GM12874 (cell line): ENCODE measurements at regions not wholly inside any gene's neighbourhood (a gene's known extent, or its start where the extent isn't known, plus 50 kb on each side); places are given as distances from the start of the nearest gene placed in this dataset.

Source experiments
- TF ChIP-seq, protein P1 (sequence below): IDR thresholded peaks from 2 replicates; pipeline ENCODE4 v1.5.1; 2011; ENCODE audit warnings: low read depth, mild to moderate bottlenecking, control low read depth, low read length, moderate library complexity; ENCODE audit not compliant: insufficient read depth

DNA sequence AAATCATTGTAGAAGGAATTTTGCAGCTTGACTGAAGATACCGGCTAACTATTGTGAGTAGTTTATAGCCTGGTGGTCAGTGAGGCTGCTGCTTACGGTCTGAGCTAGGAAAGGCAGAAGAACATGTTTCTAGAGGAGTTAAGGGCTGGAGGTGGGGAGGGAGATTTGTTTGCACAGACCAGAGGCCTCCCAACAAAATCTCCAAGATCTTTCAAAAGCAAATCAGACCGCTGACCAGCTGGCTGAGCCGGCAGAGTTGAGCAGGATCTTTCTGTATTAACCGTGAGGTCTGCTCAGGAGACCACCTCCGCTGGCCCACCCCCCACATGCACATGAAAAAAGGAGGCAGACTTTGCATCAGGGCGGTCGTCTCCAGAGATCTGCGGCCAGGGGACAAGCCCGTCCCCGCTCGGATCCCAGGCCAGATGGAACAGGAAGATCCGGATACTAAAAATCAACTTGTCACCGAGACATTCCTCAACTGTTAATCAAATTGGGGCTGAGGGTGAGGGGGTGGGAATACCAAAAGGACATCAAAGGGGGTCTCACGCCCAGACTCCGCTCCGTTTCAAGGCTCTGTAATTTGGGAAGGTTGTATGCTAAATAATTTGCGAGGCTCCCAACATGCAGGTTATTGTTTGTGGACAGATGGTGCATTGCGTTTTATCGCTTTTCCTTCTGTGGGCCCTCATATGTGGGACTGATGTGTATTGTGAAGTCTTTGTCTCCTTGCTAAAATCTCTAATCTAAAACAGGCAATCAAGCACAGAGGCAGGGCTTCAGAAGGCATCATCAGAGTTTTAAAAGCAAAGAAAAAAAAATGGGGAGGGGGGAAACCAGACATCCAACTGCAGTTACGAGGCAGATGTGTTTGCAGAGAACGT lies 319.0 kb downstream of the ZNF536 start:
- TF ChIP-seq, protein P1, sequence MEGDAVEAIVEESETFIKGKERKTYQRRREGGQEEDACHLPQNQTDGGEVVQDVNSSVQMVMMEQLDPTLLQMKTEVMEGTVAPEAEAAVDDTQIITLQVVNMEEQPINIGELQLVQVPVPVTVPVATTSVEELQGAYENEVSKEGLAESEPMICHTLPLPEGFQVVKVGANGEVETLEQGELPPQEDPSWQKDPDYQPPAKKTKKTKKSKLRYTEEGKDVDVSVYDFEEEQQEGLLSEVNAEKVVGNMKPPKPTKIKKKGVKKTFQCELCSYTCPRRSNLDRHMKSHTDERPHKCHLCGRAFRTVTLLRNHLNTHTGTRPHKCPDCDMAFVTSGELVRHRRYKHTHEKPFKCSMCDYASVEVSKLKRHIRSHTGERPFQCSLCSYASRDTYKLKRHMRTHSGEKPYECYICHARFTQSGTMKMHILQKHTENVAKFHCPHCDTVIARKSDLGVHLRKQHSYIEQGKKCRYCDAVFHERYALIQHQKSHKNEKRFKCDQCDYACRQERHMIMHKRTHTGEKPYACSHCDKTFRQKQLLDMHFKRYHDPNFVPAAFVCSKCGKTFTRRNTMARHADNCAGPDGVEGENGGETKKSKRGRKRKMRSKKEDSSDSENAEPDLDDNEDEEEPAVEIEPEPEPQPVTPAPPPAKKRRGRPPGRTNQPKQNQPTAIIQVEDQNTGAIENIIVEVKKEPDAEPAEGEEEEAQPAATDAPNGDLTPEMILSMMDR, result no peak

DNA sequence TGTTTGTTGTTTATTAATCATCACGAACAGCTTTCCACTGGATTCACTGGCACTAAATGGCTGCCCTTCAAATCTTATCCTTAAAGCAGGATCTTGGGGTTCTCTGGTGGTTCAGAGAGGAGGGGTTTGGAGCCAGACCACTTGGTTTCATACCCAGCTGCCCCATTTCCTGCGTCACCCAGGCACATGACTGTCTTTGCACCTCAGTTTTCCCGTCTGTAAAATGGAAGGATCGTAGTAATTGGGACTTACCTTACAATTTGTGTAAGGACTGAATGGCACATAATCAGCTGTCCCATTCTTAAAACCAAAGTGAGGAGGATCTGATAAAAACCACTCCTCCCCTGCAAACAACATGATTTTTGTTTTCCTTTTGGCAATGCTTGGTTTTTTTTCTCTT lies 318.3 kb downstream of the ZNF536 start:
- TF ChIP-seq, protein P1, result no peak

DNA sequence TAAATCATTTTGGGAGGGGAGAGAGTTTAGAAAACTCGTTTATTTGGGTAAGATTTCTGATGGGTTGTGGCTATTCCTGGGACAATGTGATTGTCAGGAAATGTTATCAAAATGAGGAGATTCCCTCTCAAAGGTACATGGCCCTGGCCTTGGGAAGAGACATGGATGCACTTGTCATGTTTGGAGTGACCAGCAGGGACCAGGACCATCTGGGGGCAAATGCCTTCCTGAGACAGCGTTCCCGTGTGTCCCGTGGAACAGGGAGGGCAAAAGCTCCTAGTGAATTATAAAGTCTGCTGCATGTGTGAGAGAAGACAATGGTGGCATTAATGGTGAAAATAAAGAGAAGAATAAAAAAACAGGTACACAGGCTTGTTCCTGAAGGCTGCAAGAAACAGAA lies 317.3 kb downstream of the ZNF536 start:
- TF ChIP-seq, protein P1, result no peak

DNA sequence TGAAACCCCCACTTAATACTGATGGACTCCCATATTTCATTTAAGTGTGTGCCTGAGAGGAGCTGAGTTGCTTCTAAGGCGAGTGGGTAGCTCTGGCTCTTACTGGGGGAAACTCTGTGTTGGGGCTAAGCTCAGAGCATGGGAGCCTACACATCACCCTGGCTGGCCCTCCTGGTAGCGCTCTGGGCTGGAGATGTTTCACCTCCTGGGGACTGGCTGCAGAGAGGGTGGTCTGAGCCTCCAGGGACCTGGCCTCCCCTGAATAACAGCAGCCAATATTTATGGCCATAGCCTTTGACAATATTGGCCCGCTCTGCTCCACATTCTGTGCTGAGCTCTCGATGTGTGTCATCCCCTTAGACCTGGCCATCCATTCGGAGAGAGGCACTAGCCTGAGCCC lies 316.5 kb downstream of the ZNF536 start:
- TF ChIP-seq, protein P1, result no peak

DNA sequence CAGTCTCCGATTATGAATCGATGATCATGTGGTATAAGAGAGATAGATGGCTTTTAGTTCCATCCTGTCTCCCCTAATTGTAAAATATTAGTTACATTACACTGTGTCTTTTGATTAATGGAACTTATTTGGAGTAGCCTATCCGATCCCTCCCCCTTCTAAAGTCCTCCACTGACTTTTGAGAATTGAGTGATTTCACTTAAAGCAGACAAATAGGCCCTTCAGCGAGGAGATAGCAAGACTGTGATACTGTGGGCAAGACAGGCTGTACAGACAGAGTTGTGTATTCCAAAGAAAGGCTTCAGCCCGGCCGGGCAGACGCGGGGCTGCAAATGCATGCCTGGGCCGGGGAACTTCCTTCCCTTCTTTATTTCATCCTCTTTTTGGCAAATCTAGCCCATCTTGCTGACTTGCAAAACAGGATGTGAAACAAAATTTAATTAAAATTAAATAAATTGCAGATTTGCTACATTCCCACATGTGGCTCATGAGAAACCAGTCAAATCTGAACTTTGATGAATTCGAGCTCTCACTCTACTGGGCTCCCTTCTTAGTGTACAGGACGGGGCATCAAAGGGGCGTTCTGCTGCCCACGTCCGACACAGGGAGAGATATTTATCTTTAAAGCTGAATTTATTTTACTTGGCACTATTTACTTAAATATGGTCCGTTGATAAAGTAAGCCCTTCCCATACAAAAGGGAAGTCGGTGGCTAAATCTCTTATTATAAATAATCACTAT lies 314.8 kb downstream of the ZNF536 start:
- TF ChIP-seq, protein P1, result no peak

DNA sequence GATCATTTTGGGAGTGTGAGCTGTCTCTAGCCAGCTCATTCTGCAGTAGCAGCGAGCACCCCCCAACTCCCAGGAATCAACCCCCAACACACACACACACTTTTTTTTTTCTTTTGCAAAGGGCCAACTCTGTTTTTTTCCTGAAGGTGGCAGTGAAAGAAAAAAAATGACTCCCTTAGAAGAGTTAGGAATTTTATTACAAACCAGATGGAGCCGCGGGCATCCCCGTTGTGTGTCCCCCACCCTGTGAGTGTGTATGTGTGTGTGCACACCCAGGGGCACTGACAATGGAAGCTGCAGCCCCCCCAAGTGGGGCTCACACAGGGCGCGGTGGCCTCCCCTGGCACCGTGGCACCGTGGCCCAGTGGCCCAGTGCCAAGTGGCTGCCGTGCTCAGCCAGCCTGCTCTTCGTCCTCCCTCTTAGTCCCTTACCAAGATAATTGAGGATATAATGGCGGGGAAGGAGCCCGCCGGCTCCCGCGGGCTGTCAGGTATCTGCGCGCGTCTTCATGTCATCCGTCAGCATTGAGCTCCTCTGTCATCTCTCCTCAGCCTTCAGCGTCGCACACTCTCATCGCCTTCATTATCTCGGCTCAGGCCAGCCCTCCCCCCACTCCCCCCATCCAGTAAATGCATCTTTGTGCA lies 314.1 kb downstream of the ZNF536 start:
- TF ChIP-seq, protein P1, result no peak

DNA sequence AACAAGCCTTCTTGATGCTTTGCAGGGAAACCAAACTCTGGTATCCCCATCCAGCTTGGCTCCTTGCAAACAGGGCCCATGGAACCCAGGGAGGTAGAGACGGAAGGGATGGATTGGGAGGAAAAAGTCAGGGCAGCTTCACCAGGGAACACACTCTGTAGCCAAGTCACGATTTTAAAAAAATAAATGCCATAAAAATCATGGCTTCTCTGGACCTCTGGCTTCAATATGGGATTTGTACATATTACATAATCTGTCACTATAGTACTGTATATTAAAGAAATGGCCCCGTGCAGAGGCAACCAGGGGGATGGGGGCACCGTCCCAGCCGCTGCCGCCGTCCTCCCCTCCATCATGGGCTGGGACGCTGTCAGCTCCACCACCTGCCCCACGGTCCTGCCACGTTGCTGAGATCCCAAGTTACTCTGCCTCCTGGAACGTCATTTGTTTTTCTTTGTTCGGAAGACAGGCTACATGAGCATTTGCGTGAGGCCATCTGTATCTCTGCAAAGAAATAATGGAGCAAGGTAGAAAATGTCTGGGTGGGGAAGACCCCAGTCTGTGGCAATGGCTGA lies 313.3 kb downstream of the ZNF536 start:
- TF ChIP-seq, protein P1, result no peak
